Esophagus muscularis mucosa (tissue), 4 donors: ENCODE measurements at regions not wholly inside any gene's neighbourhood (a gene's known extent, or its start where the extent isn't known, plus 50 kb on each side); places are given as distances from the start of the nearest gene placed in this dataset.

Experiments
- EP300 ChIP-seq: sonication (generic); formaldehyde crosslinking; IDR thresholded peaks from one replicate; pipeline ENCODE4 v1.6.1; 2017; ENCODE audit warnings: antibody characterized with exemption
- POLR2A ChIP-seq: fragments of 450-650 bp; IDR thresholded peaks from one replicate; pipeline ENCODE4 v1.6.1; 2017; ENCODE audit warnings: antibody characterized with exemption, moderate library complexity, mild to moderate bottlenecking, low read depth
- POLR2AphosphoS5 ChIP-seq, 2 donors: sonication (generic); formaldehyde crosslinking; IDR thresholded peaks; one replicate each; pipeline ENCODE4 v1.6.1; 2017; ENCODE audit warnings: antibody characterized with exemption in 2 of 2
- TF ChIP-seq, protein P1 (sequence below), 3 experiments: fragments of 200-600 bp in 2 of 3; fragments of 450-650 bp in 1 of 3; sonication (generic) in 2 of 3; IDR thresholded peaks; one replicate each; pipeline ENCODE4 v1.5.1; 2017 to 2019; ENCODE audit warnings: antibody characterized with exemption in 3 of 3, mild to moderate bottlenecking in 2 of 3, moderate library complexity in 1 of 3

DNA sequence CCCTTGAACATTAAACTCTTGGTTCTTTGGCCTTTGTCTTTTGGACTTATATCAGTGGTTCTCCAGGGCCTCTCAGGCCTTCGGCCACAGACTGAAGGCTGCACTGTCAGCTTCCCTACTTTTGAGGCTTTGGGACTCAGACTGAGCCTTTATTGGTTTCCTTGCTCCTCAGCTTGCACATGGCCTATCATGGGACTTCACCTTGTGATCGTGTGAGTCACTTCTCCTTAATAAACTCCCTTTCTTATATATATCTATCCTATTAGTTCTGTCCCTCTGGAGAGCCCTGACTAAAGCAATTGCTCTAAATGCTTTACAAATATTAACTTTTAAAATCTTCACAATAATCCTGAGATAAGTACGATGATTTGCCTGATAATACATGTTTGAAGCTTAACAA lies 353.6 kb upstream of the TRIB2 start:
- TF ChIP-seq, protein P1, sequence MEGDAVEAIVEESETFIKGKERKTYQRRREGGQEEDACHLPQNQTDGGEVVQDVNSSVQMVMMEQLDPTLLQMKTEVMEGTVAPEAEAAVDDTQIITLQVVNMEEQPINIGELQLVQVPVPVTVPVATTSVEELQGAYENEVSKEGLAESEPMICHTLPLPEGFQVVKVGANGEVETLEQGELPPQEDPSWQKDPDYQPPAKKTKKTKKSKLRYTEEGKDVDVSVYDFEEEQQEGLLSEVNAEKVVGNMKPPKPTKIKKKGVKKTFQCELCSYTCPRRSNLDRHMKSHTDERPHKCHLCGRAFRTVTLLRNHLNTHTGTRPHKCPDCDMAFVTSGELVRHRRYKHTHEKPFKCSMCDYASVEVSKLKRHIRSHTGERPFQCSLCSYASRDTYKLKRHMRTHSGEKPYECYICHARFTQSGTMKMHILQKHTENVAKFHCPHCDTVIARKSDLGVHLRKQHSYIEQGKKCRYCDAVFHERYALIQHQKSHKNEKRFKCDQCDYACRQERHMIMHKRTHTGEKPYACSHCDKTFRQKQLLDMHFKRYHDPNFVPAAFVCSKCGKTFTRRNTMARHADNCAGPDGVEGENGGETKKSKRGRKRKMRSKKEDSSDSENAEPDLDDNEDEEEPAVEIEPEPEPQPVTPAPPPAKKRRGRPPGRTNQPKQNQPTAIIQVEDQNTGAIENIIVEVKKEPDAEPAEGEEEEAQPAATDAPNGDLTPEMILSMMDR (IDR thresholded peaks at IDR 0.05), result no peak
- no peak for TF ChIP-seq POLR2A
- TF ChIP-seq POLR2AphosphoS5 (IDR thresholded peaks at IDR 0.05), result no peak
- TF ChIP-seq EP300, result no peak
